Neural progenitor cell (in vitro differentiated cells): ENCODE measurements at regions not wholly inside any gene's neighbourhood (a gene's known extent, or its start where the extent isn't known, plus 50 kb on each side); places are given as distances from the start of the nearest gene placed in this dataset.

Experiments
- DNase-seq: peaks from one replicate; pipeline ENCODE4 v3.0.0-alpha.2; 2016; ENCODE audit warnings: low spot score
- H2AFZ ChIP-seq: fragments of 200-600 bp; sonication (generic); replicated peaks from 2 replicates; pipeline ENCODE4 v1.6.1; 2016; ENCODE audit warnings: antibody characterized with exemption
- H3F3A ChIP-seq: fragments of 200-600 bp; sonication (generic); 2 replicates; pipeline ENCODE4 v1.6.1; 2016; ENCODE audit warnings: antibody characterized with exemption, low read depth
- H3K27ac ChIP-seq: fragments of 200-600 bp; sonication (generic); 2 replicates; pipeline ENCODE4 v1.5.1; 2016; ENCODE audit warnings: mild to moderate bottlenecking
- H3K27me3 ChIP-seq: fragments of 200-600 bp; sonication (generic); 2 replicates; pipeline ENCODE4 v1.6.1; 2016; ENCODE audit warnings: mild to moderate bottlenecking, moderate library complexity
- H3K36me3 ChIP-seq: fragments of 200-600 bp; sonication (generic); 2 replicates; pipeline ENCODE4 v1.5.1; 2016
- H3K4me1 ChIP-seq: fragments of 200-600 bp; sonication (generic); 2 replicates; pipeline ENCODE4 v1.6.1; 2016; ENCODE audit warnings: mixed run types
- H3K4me2 ChIP-seq: fragments of 200-600 bp; sonication (generic); 2 replicates; pipeline ENCODE4 v1.6.1; 2016
- H3K4me3 ChIP-seq: fragments of 200-600 bp; sonication (generic); 2 replicates; pipeline ENCODE4 v1.5.1; 2016
- H3K79me2 ChIP-seq: fragments of 200-600 bp; sonication (generic); 2 replicates; pipeline ENCODE4 v1.6.1; 2016; ENCODE audit warnings: low read depth
- H3K9ac ChIP-seq: fragments of 200-600 bp; sonication (generic); 2 replicates; pipeline ENCODE4 v1.6.1; 2016
- H3K9me3 ChIP-seq: fragments of 200-600 bp; sonication (generic); 2 replicates; pipeline ENCODE4 v1.5.1; 2016; ENCODE audit warnings: low read depth
- H4K20me1 ChIP-seq: fragments of 200-600 bp; sonication (generic); 2 replicates; pipeline ENCODE4 v1.6.1; 2016; ENCODE audit warnings: low read depth
- H3K27ac Mint-ChIP-seq: 3 replicates; pipeline ENCODE4 v1.8.0; 2021; ENCODE audit warnings: mixed read lengths
- H3K27me3 Mint-ChIP-seq: 2 replicates; pipeline ENCODE4 v1.8.0; 2022; ENCODE audit warnings: low read depth, mild to moderate bottlenecking, inconsistent platforms, moderate library complexity, mixed read lengths; ENCODE audit not compliant: insufficient read depth
- H3K36me3 Mint-ChIP-seq: 3 replicates; pipeline ENCODE4 v1.8.0; 2021; ENCODE audit warnings: mixed read lengths
- H3K4me1 Mint-ChIP-seq: 3 replicates; pipeline ENCODE4 v1.8.0; 2021; ENCODE audit warnings: mixed read lengths
- H3K4me3 Mint-ChIP-seq: 3 replicates; pipeline ENCODE4 v1.8.0; 2021; ENCODE audit warnings: mild to moderate bottlenecking, moderate library complexity, mixed read lengths
- H3K9me3 Mint-ChIP-seq: 3 replicates; pipeline ENCODE4 v1.8.0; 2020; ENCODE audit warnings: mixed read lengths
- EZH2 ChIP-seq: fragments of 200-600 bp; sonication (generic); IDR thresholded peaks from 2 replicates; pipeline ENCODE4 v1.6.1; 2017; ENCODE audit warnings: antibody characterized with exemption, mild to moderate bottlenecking, moderate library complexity
- EZH2phosphoT487 ChIP-seq: fragments of 200-600 bp; sonication (generic); IDR thresholded peaks from 2 replicates; pipeline ENCODE4 v1.6.1; 2017; ENCODE audit warnings: antibody characterized with exemption
- TF ChIP-seq, protein P1 (sequence below): fragments of 200-600 bp; sonication (generic); IDR thresholded peaks from 2 replicates; pipeline ENCODE4 v1.5.1; 2017; ENCODE audit warnings: antibody characterized with exemption, mild to moderate bottlenecking

DNA sequence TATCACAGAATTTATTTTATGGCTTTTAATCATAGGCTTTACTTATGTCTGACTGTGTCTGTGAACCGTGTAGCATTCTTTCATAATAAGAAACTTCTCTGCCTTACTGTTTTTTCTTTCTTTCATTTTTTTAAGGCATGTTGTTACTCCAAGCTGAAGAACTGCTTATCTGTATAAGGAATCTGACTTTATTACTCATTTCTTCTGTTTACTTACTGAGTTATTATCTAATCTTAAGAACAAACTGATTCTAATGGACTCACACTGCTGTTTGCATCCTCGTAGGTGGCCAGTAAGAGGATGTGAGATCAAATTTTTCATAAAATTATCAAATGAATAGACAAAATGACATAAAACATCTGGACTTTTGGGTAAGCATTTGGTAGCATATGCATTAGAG is 54.7 kb upstream of the DNAJC1 start:
- H3K27me3 ChIP-seq, result no peaks in the 10 kb centered on the region
- H3K79me2 ChIP-seq, result no peaks in the 10 kb centered on the region
- no peaks in the 10 kb centered on the region for H3F3A ChIP-seq
- no peaks in the 10 kb centered on the region for H3K36me3 ChIP-seq
- no peak overlapping the region for H3K27ac Mint-ChIP-seq
- no peak for DNase-seq
- H3K4me1 ChIP-seq, result no peaks in the 10 kb centered on the region
- peaks cover 4% of the 10 kb centered on the region for H3K4me1 Mint-ChIP-seq
- H3K9me3 ChIP-seq, result no peaks in the 10 kb centered on the region
- no peak overlapping the region for H3K4me2 ChIP-seq
- H3K4me3 ChIP-seq, result no peak overlapping the region
- H3K9me3 Mint-ChIP-seq, result peaks cover 7% of the 10 kb centered on the region
- H3K27me3 Mint-ChIP-seq, result peaks cover under 1% of the 10 kb centered on the region
- H3K36me3 Mint-ChIP-seq, result no peaks in the 10 kb centered on the region
- H4K20me1 ChIP-seq, result no peaks in the 10 kb centered on the region
- no peak overlapping the region for H3K4me3 Mint-ChIP-seq
- H3K27ac ChIP-seq, result no peak overlapping the region
- no peak overlapping the region for H3K9ac ChIP-seq
- no peak overlapping the region for H2AFZ ChIP-seq
- TF ChIP-seq EZH2phosphoT487, result no peak
- no peak for TF ChIP-seq EZH2
- TF ChIP-seq, protein P1, sequence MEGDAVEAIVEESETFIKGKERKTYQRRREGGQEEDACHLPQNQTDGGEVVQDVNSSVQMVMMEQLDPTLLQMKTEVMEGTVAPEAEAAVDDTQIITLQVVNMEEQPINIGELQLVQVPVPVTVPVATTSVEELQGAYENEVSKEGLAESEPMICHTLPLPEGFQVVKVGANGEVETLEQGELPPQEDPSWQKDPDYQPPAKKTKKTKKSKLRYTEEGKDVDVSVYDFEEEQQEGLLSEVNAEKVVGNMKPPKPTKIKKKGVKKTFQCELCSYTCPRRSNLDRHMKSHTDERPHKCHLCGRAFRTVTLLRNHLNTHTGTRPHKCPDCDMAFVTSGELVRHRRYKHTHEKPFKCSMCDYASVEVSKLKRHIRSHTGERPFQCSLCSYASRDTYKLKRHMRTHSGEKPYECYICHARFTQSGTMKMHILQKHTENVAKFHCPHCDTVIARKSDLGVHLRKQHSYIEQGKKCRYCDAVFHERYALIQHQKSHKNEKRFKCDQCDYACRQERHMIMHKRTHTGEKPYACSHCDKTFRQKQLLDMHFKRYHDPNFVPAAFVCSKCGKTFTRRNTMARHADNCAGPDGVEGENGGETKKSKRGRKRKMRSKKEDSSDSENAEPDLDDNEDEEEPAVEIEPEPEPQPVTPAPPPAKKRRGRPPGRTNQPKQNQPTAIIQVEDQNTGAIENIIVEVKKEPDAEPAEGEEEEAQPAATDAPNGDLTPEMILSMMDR, result no peak

DNA sequence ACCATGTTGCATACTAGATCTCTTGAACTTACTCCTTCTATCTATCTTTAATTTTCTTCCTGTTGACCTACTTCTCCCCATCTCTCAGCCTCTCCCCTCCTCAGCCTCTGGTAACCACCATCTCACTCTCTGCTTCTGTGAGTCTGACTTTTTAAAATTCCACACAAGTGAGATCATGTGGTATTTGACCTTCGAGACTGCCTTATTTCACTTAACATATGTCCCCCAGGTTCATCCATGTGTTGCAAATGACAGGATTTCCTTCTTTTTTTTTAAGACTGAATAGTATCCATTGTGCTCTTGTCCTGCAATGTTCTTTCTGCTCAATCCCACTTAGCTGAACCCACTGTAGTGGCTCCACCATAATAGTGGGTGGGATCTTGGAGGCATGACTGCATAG is 51.4 kb upstream of the DNAJC1 start:
- DNase-seq, result no peak
- Histone ChIP-seq H3K4me1 (no peaks in the 10 kb centered on the region), H3F3A (no peaks in the 10 kb centered on the region), H4K20me1 (no peaks in the 10 kb centered on the region), H3K9me3 (no peaks in the 10 kb centered on the region), H3K36me3 (no peaks in the 10 kb centered on the region), H3K27me3 (no peaks in the 10 kb centered on the region), H3K9ac (no peak overlapping the region), H3K4me3 (no peak overlapping the region), H3K27ac (no peak overlapping the region), H3K4me2 (no peak overlapping the region), H2AFZ (peak overlapping the region; percentile 51), H3K79me2 (no peaks in the 10 kb centered on the region)
- Mint-ChIP-seq H3K4me1 (peaks cover 6% of the 10 kb centered on the region), H3K36me3 (no peaks in the 10 kb centered on the region), H3K27ac (no peak overlapping the region), H3K4me3 (no peak overlapping the region), H3K27me3 (no peaks in the 10 kb centered on the region), H3K9me3 (peaks cover 7% of the 10 kb centered on the region)
- no peak for TF ChIP-seq EZH2
- no peak for TF ChIP-seq EZH2phosphoT487
- TF ChIP-seq, protein P1, result no peak
